ENCODE measurements at regions not wholly inside any gene's neighbourhood (a gene's known extent, or its start where the extent isn't known, plus 50 kb on each side); places are given as distances from the start of the nearest gene placed in this dataset.

- no peak for TF ChIP-seq CTCF (IDR thresholded peaks at IDR 0.05)
- no peak for TF ChIP-seq ZFX (IDR thresholded peaks at IDR 0.05; ENCODE audit: borderline replicate concordance)
Observed at GRCh38 chr5:108560166-108560565, 178.3 kb upstream of the FBXL17 start.

Data from 22Rv1 (cell line).